Endothelial cell (in vitro differentiated cells): ENCODE measurements at regions not wholly inside any gene's neighbourhood (a gene's known extent, or its start where the extent isn't known, plus 50 kb on each side); places are given as distances from the start of the nearest gene placed in this dataset.

ENCODE experiments used
- DNase-seq: peaks from one replicate; pipeline ENCODE4 v3.0.0; 2021; ENCODE audit warnings: low spot score
- H3K27ac Mint-ChIP-seq: one replicate; pipeline ENCODE4 v1.8.0; 2021; ENCODE audit warnings: mixed read lengths, inconsistent platforms; ENCODE audit not compliant: unreplicated experiment
- H3K27me3 Mint-ChIP-seq: one replicate; pipeline ENCODE4 v1.8.0; 2021; ENCODE audit warnings: mild to moderate bottlenecking, moderate library complexity, mixed read lengths, inconsistent platforms; ENCODE audit not compliant: unreplicated experiment
- H3K36me3 Mint-ChIP-seq: one replicate; pipeline ENCODE4 v1.8.0; 2021; ENCODE audit warnings: mild to moderate bottlenecking, low read depth, mixed read lengths, inconsistent platforms; ENCODE audit not compliant: unreplicated experiment
- H3K4me1 Mint-ChIP-seq: one replicate; pipeline ENCODE4 v1.8.0; 2021; ENCODE audit warnings: mild to moderate bottlenecking, mixed read lengths, inconsistent platforms; ENCODE audit not compliant: unreplicated experiment
- H3K4me3 Mint-ChIP-seq: one replicate; pipeline ENCODE4 v1.8.0; 2021; ENCODE audit warnings: mild to moderate bottlenecking, mixed read lengths, inconsistent platforms; ENCODE audit not compliant: unreplicated experiment
- H3K9me3 Mint-ChIP-seq: one replicate; pipeline ENCODE4 v1.8.0; 2021; ENCODE audit warnings: mixed read lengths, inconsistent platforms; ENCODE audit not compliant: unreplicated experiment
- CTCF ChIP-seq: fragments of 200-600 bp; sonication (generic); IDR thresholded peaks from one replicate; pipeline ENCODE4 v1.5.0; 2021; ENCODE audit warnings: antibody characterized with exemption; ENCODE audit not compliant: unreplicated experiment

GRCh38 chrX:125205133-125205917, 114.3 kb upstream of the TEX13C start:
- TF ChIP-seq CTCF: no peak
- Mint-ChIP-seq H3K27ac (peak overlapping the region; percentile 76), H3K36me3 (no peaks in the 10 kb centered on the region), H3K9me3 (no peaks in the 10 kb centered on the region), H3K4me1 (no peaks in the 10 kb centered on the region), H3K4me3 (peak overlapping the region; percentile 89), H3K27me3 (peaks cover 4% of the 10 kb centered on the region)
- DNase-seq: peak; percentile 63

DNA sequence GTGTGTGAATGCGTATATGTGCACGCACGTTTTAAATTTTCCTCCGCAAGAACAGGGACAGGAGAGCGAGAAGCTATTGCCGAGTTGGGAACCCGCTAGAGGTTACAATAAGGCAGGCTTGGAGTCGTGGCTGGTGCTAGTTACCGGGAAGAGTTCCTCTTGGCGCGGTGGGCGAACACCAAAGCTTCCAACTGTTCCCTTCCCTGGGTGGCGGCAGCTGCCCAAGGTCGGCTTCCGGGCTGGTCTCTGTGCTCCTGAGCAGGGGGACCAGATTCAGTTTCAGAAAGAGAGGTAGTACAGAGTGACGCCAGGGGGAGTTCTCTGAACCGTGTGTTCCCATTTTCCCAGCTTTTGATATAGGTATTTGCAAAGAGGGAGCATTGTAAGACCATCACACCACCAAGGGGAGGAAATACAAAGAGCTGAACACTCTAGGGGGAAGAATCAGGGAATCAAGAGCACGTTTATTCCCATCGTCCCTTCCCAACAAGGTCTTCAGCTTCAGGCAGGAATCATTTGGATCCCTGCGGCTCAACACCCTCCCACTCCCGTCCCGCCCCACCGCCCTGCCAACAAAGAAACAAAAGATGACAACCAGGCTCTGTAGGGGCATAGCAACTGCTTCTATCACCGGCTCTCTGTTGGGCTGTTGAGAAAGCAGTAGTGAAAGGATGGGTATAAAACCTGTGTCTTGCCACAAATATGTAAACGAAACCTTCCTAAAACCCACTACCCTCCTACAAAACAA, 113.6 kb upstream of the TEX13C start:
- H3K4me3 Mint-ChIP-seq: peak overlapping the region; percentile 89
- H3K9me3 Mint-ChIP-seq: no peaks in the 10 kb centered on the region
- H3K4me1 Mint-ChIP-seq: no peaks in the 10 kb centered on the region
- H3K36me3 Mint-ChIP-seq: no peaks in the 10 kb centered on the region
- peak overlapping the region; percentile 76 for H3K27ac Mint-ChIP-seq
- TF ChIP-seq CTCF: no peak
- peaks cover 4% of the 10 kb centered on the region for H3K27me3 Mint-ChIP-seq
- peak; percentile 22 for DNase-seq

DNA sequence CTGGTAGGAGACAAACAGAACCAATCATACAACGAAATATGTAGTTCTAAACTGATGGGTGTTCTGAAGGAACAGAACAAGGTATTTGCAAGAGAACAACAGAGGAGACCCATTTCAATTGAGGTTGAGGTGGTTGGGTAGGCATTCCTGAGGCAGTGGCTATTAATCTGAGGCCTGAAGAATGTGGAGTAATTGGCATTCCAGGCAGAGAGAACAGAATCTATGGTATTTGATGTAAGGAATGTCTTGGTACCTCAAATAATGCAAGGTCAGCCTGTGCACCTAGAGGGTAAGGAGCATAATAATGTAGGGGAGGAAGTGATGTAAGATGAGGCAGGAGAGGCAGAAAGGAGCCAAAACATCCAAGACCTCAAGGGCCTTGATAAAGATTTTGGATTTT, 109.5 kb upstream of the TEX13C start:
- Mint-ChIP-seq H3K36me3 (no peaks in the 10 kb centered on the region), H3K4me3 (no peak overlapping the region), H3K4me1 (no peaks in the 10 kb centered on the region), H3K9me3 (no peaks in the 10 kb centered on the region), H3K27ac (no peak overlapping the region), H3K27me3 (peaks cover 1% of the 10 kb centered on the region)
- DNase-seq: no peak
- TF ChIP-seq CTCF: no peak

DNA sequence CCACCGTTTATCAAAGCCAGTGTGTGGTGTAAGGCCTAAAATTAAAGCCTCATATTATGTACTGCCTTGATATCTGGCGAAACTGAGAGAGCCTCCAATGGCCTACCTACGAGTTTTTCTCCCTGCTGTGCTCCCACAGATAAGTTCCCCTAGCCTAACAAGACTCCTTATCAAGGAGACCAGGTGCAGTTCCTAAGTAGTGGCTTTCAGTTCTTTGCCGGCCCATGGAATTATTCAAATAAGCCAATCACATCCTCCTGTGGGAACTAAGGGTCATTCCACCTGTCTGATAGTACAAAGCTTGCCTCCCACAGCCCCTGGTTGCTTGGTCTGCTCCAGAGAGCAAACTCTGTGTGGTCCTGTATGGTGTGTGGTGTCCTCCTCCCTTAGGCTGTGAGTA, 99.8 kb upstream of the TEX13C start:
- Mint-ChIP-seq H3K9me3 (no peaks in the 10 kb centered on the region), H3K36me3 (no peaks in the 10 kb centered on the region), H3K27ac (no peak overlapping the region), H3K4me1 (no peaks in the 10 kb centered on the region), H3K4me3 (no peak overlapping the region), H3K27me3 (peaks cover 1% of the 10 kb centered on the region)
- TF ChIP-seq CTCF: no peak
- DNase-seq: no peak

DNA sequence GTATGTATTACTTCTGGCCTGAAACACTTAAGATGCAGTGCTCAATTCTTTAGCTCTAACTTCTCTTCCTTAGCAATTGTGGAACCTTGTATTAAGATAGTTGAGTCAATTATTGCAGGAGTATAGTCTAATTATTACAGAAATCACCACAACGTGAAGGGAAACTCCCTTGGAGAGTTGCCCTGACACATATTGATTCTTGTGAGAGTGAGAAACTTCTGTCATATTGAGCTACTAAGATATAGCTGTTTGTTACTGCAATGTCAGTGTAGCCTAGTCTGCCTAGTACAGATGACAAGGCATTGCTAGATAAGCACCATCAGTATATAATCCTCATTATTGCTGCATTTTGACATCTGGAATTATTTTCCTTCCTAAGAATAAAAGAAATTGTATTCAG, 82.7 kb upstream of the TEX13C start:
- Mint-ChIP-seq H3K9me3 (no peaks in the 10 kb centered on the region), H3K27ac (no peak overlapping the region), H3K27me3 (no peaks in the 10 kb centered on the region), H3K36me3 (no peaks in the 10 kb centered on the region), H3K4me3 (no peak overlapping the region), H3K4me1 (no peaks in the 10 kb centered on the region)
- no peak for DNase-seq
- TF ChIP-seq CTCF: no peak
